GM23248 (cell line): ENCODE measurements at regions not wholly inside any gene's neighbourhood (a gene's known extent, or its start where the extent isn't known, plus 50 kb on each side); places are given as distances from the start of the nearest gene placed in this dataset.

Experiments used
- EZH2 ChIP-seq: fragments of 200-600 bp; sonication (generic); IDR thresholded peaks from 2 replicates; pipeline ENCODE4 v1.6.1; 2018; ENCODE audit warnings: antibody characterized with exemption, mild to moderate bottlenecking; ENCODE audit not compliant: insufficient read depth, poor library complexity, severe bottlenecking
- EZH2phosphoT487 ChIP-seq: fragments of 200-600 bp; sonication (generic); IDR thresholded peaks from 2 replicates; pipeline ENCODE4 v1.6.1; 2018; ENCODE audit warnings: antibody characterized with exemption, moderate library complexity, mild to moderate bottlenecking, low read depth; ENCODE audit not compliant: insufficient read depth

GRCh38 chr2:24434541-24434940, 56.5 kb upstream of the NCOA1 start:
- TF ChIP-seq EZH2phosphoT487, result no peak
- TF ChIP-seq EZH2, result no peak
